A673 (cell line): ENCODE measurements at regions not wholly inside any gene's neighbourhood (a gene's known extent, or its start where the extent isn't known, plus 50 kb on each side); places are given as distances from the start of the nearest gene placed in this dataset.
"Not testable (repeated sequence)": the region's sequence is repeated elsewhere in the genome, so short reads cannot be mapped to it uniquely, and the experiment has no call there.

ENCODE experiments used
- BruUV-seq: library from RNA; stranded (reverse); fragments of 400-500 nt; replicated peaks from 2 replicates; lab custom pipeline; 2021; lab: Mats Ljungman, UMichigan
- CTCF ChIA-PET: fragments of 300-600 bp; sonication (Branson Sonifier 250); formaldehyde crosslinking; loops from one replicate; lab custom pipeline; 2022; ENCODE audit warnings: antibody characterized with exemption; lab: Charles Lee
- POLR2A ChIA-PET: fragments of 300-600 bp; sonication (Branson Sonifier 250); formaldehyde crosslinking; loops from one replicate; lab custom pipeline; 2022; ENCODE audit warnings: antibody characterized with exemption; ENCODE audit not compliant: low non-redundant PET; lab: Charles Lee
- DNase-seq: peaks from one replicate; pipeline ENCODE4 v3.0.0-alpha.2; 2015; ENCODE audit warnings: low spot score
- H3K27ac ChIP-seq: fragments of 200-600 bp; sonication (generic); 2 replicates; pipeline ENCODE4 v1.5.1; 2016; ENCODE audit warnings: mixed run types, low read depth, mild to moderate bottlenecking, mixed read lengths, antibody characterized with exemption, low read length; ENCODE audit not compliant: poor library complexity, severe bottlenecking
- H3K27me3 ChIP-seq: fragments of 200-600 bp; sonication (generic); replicated peaks from 2 replicates; pipeline ENCODE4 v1.6.1; 2017; ENCODE audit warnings: mixed run types, low read depth, mild to moderate bottlenecking, mixed read lengths, antibody characterized with exemption, low read length; ENCODE audit not compliant: insufficient read depth, poor library complexity
- H3K36me3 ChIP-seq: fragments of 200-600 bp; sonication (generic); 2 replicates; pipeline ENCODE4 v1.6.1; 2016; ENCODE audit warnings: mixed run types, mild to moderate bottlenecking, mixed read lengths, antibody characterized with exemption, low read length; ENCODE audit not compliant: insufficient read depth, poor library complexity, severe bottlenecking
- H3K4me1 ChIP-seq: fragments of 200-600 bp; sonication (generic); 2 replicates; pipeline ENCODE4 v1.6.1; 2017; ENCODE audit warnings: mixed run types, mild to moderate bottlenecking, mixed read lengths, antibody characterized with exemption, low read length; ENCODE audit not compliant: insufficient read depth, poor library complexity, severe bottlenecking
- H3K4me3 ChIP-seq: fragments of 200-600 bp; sonication (generic); 2 replicates; pipeline ENCODE4 v1.5.1; 2016; ENCODE audit warnings: low read depth, mixed run types, mild to moderate bottlenecking, mixed read lengths, low read length; ENCODE audit not compliant: poor library complexity, severe bottlenecking
- H3K9me3 ChIP-seq: fragments of 200-600 bp; sonication (generic); 2 replicates; pipeline ENCODE4 v1.6.1; 2016; ENCODE audit warnings: mixed run types, low read depth, mild to moderate bottlenecking, mixed read lengths, antibody characterized with exemption, low read length; ENCODE audit not compliant: poor library complexity, severe bottlenecking
- EZH2 ChIP-seq: fragments of 200-600 bp; sonication (generic); IDR thresholded peaks from 2 replicates; pipeline ENCODE4 v1.6.1; 2017; ENCODE audit warnings: borderline replicate concordance, low read depth, mild to moderate bottlenecking, mixed read lengths, antibody characterized with exemption, low read length; ENCODE audit not compliant: poor library complexity, severe bottlenecking
- intact Hi-C: fragments of 100-400 bp; cut with micrococcal nuclease; formaldehyde crosslinking; loops from one replicate; pipeline ENCODE4 v1.10.0; 2022; ENCODE audit not compliant: unreplicated experiment
- TF ChIP-seq, protein P1 (sequence below): fragments of 300-800, 200-600 bp; sonication (generic); conservative IDR thresholded peaks from 2 replicates; pipeline ENCODE4 v1.5.1; 2017; ENCODE audit warnings: low read depth, mild to moderate bottlenecking, antibody characterized with exemption, low read length, moderate library complexity, mixed read lengths

- H3K4me3 ChIP-seq: no peak overlapping the region
- ChIA-PET POLR2A (no interaction called here), CTCF (no interaction called here)
- BruUV-seq: no TSS peak
- H3K4me1 ChIP-seq: no peaks in the 10 kb centered on the region
- no peak for DNase-seq
- TF ChIP-seq, protein P1, sequence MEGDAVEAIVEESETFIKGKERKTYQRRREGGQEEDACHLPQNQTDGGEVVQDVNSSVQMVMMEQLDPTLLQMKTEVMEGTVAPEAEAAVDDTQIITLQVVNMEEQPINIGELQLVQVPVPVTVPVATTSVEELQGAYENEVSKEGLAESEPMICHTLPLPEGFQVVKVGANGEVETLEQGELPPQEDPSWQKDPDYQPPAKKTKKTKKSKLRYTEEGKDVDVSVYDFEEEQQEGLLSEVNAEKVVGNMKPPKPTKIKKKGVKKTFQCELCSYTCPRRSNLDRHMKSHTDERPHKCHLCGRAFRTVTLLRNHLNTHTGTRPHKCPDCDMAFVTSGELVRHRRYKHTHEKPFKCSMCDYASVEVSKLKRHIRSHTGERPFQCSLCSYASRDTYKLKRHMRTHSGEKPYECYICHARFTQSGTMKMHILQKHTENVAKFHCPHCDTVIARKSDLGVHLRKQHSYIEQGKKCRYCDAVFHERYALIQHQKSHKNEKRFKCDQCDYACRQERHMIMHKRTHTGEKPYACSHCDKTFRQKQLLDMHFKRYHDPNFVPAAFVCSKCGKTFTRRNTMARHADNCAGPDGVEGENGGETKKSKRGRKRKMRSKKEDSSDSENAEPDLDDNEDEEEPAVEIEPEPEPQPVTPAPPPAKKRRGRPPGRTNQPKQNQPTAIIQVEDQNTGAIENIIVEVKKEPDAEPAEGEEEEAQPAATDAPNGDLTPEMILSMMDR: no peak
- TF ChIP-seq EZH2: no peak
- no peaks in the 10 kb centered on the region for H3K36me3 ChIP-seq
- no peak overlapping the region for H3K27ac ChIP-seq
- H3K27me3 ChIP-seq: no peaks in the 10 kb centered on the region
- intact Hi-C loops: no loop called here
- H3K9me3 ChIP-seq: no peaks in the 10 kb centered on the region
These were observed 93.3 kb upstream of the PCDH20 start for GRCh38 chr13:61508936-61509335.

- POLR2A ChIA-PET: no interaction called here
- no peaks in the 10 kb centered on the region for H3K9me3 ChIP-seq
- CTCF ChIA-PET: no interaction called here
- no peak overlapping the region for H3K4me3 ChIP-seq
- BruUV-seq: no TSS peak
- DNase-seq: no peak
- intact Hi-C loops: no loop called here
- no peaks in the 10 kb centered on the region for H3K27me3 ChIP-seq
- TF ChIP-seq, protein P1: no peak
- TF ChIP-seq EZH2: no peak
- no peaks in the 10 kb centered on the region for H3K4me1 ChIP-seq
- no peak overlapping the region for H3K27ac ChIP-seq
- H3K36me3 ChIP-seq: no peaks in the 10 kb centered on the region
These were observed 84.5 kb upstream of the PCDH20 start for GRCh38 chr13:61500176-61500575.

DNA sequence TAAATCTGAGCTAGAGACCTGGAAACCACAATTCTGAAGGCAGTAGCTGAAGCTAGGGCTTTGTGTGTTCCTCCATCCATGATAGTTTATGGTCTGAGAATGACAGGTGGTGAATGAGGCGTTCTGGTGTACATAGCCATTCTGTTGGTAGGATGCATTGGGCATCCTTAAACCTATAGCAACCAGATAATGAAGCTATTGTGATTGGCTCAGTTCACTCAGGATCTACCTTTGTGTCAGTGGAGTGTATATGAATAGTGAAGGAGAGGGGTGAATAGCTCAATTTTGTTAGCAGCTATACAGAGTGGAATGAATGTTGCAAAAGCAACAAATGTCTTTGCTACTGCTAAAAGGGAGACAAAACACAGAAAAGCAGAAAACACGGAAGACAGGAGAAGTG is 80.0 kb upstream of the PCDH20 start:
- no TSS peak for BruUV-seq
- no peaks in the 10 kb centered on the region for H3K9me3 ChIP-seq
- no peaks in the 10 kb centered on the region for H3K36me3 ChIP-seq
- CTCF ChIA-PET: no interaction called here
- H3K27me3 ChIP-seq: no peaks in the 10 kb centered on the region
- DNase-seq: no peak
- H3K4me1 ChIP-seq: no peaks in the 10 kb centered on the region
- intact Hi-C loops: no loop called here
- H3K27ac ChIP-seq: no peak overlapping the region
- POLR2A ChIA-PET: interaction anchor here (0.7 kb wide), 1 partner anchor 189 kb away, joined by 4 read pairs; no protein-coding TSS in a partner anchor
- H3K4me3 ChIP-seq: no peak overlapping the region
- TF ChIP-seq, protein P1: no peak
- TF ChIP-seq EZH2: no peak

- H3K9me3 ChIP-seq, H3K4me1 ChIP-seq, POLR2A ChIA-PET, H3K27me3 ChIP-seq, CTCF ChIA-PET, intact Hi-C loops, H3K4me3 ChIP-seq, H3K27ac ChIP-seq, H3K36me3 ChIP-seq, DNase-seq, BruUV-seq: not testable (repeated sequence)
These were observed 77.9 kb upstream of the PCDH20 start for GRCh38 chr13:61493556-61493955.
